ENCODE measurements at regions not wholly inside any gene's neighbourhood (a gene's known extent, or its start where the extent isn't known, plus 50 kb on each side); places are given as distances from the start of the nearest gene placed in this dataset.

GRCh38 chr6:113558966-113559365 lies 298.2 kb upstream of the MARCKS start:
- DNase-seq (ENCODE audit: low read depth, low spot score): peak; percentile 77
- in situ Hi-C loops (cut with HindIII; ENCODE audit: low sequenced_read_pairs): no loop called here
- H3K4me3 ChIP-seq (ENCODE audit: low read depth, low read length): no peak overlapping the region
- TF ChIP-seq CTCF (IDR thresholded peaks at IDR 0.05; ENCODE audit: low read depth, low read length): no peak

DNA sequence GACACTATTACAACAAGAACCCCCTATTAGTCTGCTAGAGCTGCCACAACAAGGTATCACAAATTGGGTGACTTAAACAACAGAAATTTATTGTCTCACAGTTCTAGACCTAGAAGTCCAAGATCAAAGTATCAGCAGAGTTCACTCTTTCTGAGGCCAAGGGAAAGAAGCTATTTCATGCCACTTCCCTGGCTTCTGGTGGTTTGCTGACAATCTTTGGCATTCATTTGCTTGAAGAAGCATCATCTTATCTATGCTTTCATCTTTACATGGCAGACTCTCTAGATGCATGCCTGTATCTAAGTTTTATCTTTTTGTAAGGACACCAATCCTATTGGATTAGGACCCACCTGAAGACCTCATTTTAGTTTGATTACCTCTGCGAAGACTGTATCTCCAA lies 296.8 kb upstream of the MARCKS start:
- no peak for DNase-seq (ENCODE audit: low read depth, low spot score)
- in situ Hi-C loops (cut with HindIII; ENCODE audit: low sequenced_read_pairs): no loop called here

DNA sequence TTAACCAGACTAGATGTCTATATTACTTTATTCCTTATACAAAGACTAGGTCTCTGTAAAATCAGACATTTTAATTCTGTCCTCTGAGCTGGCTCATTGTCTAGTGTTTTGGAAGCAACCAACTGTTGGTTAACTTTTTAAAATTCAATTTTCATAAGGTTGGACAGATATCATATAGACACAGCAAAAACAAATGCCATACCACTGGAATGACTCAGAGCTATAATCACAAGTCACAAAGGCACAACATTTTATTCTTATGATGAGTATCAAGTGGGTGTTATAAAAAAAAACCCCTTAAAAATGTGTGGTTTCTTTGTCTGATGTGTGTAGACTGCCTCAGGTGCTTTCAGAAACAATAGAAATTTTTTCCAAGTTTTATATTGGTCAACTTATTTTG lies 296.2 kb upstream of the MARCKS start:
- in situ Hi-C loops (cut with HindIII; ENCODE audit: low sequenced_read_pairs): no loop called here
- no peak for TF ChIP-seq CTCF (IDR thresholded peaks at IDR 0.05; ENCODE audit: low read depth, low read length)
- H3K4me3 ChIP-seq (ENCODE audit: low read depth, low read length): no peak overlapping the region
- DNase-seq (ENCODE audit: low read depth, low spot score): peak; percentile 76

More for the DNA sequence above, 296.8 kb upstream of the MARCKS start:
- no peak for TF ChIP-seq CTCF (IDR thresholded peaks at IDR 0.05; ENCODE audit: low read depth, low read length)
- H3K4me3 ChIP-seq (ENCODE audit: low read depth, low read length): no peak overlapping the region

GRCh38 chr6:113562248-113562647 lies 294.9 kb upstream of the MARCKS start:
- no peak for TF ChIP-seq CTCF (IDR thresholded peaks at IDR 0.05; ENCODE audit: low read depth, low read length)
- H3K4me3 ChIP-seq (ENCODE audit: low read depth, low read length): no peak overlapping the region
- DNase-seq (ENCODE audit: low read depth, low spot score): no peak
- in situ Hi-C loops (cut with HindIII; ENCODE audit: low sequenced_read_pairs): no loop called here

- in situ Hi-C loops (cut with HindIII; ENCODE audit: low sequenced_read_pairs): no loop called here
- no peak for TF ChIP-seq CTCF (IDR thresholded peaks at IDR 0.05; ENCODE audit: low read depth, low read length)
- H3K4me3 ChIP-seq (ENCODE audit: low read depth, low read length): peak overlapping the region; percentile 6
- DNase-seq (ENCODE audit: low read depth, low spot score): peak; percentile 91
Observed at GRCh38 chr6:113564371-113565171, 292.6 kb upstream of the MARCKS start.

- in situ Hi-C loops (cut with HindIII; ENCODE audit: low sequenced_read_pairs): no loop called here
- no peak overlapping the region for H3K4me3 ChIP-seq (ENCODE audit: low read depth, low read length)
- TF ChIP-seq CTCF (IDR thresholded peaks at IDR 0.05; ENCODE audit: low read depth, low read length): no peak
- peak; percentile 22 for DNase-seq (ENCODE audit: low read depth, low spot score)
Observed at GRCh38 chr6:113565306-113565705, 291.8 kb upstream of the MARCKS start.

Data from astrocyte of the spinal cord (primary cell).